BLaER1 (cell line): ENCODE measurements at regions not wholly inside any gene's neighbourhood (a gene's known extent, or its start where the extent isn't known, plus 50 kb on each side); places are given as distances from the start of the nearest gene placed in this dataset.

Experiments
- H3K27ac ChIP-seq: shearing (Covaris generic); formaldehyde crosslinking; 2 replicates; pipeline ENCODE4 v1.8.1; 2022
- H3K27me3 ChIP-seq: shearing (Covaris generic); formaldehyde crosslinking; 2 replicates; pipeline ENCODE4 v1.8.1; 2022
- H3K36me3 ChIP-seq: shearing (Covaris generic); formaldehyde crosslinking; 2 replicates; pipeline ENCODE4 v1.8.1; 2022
- H3K4me1 ChIP-seq: shearing (Covaris generic); formaldehyde crosslinking; 2 replicates; pipeline ENCODE4 v1.8.1; 2022
- H3K4me2 ChIP-seq: shearing (Covaris generic); formaldehyde crosslinking; 2 replicates; pipeline ENCODE4 v1.8.1; 2022
- H3K4me3 ChIP-seq: shearing (Covaris generic); formaldehyde crosslinking; 2 replicates; pipeline ENCODE4 v1.8.1; 2022
- H3K9ac ChIP-seq: shearing (Covaris generic); formaldehyde crosslinking; 2 replicates; pipeline ENCODE4 v1.8.1; 2022
- H3K9me3 ChIP-seq: shearing (Covaris generic); formaldehyde crosslinking; 2 replicates; pipeline ENCODE4 v1.8.1; 2022
- H4K20me1 ChIP-seq: shearing (Covaris generic); formaldehyde crosslinking; 2 replicates; pipeline ENCODE4 v1.8.1; 2022
- Cebpa-rat ChIP-seq: shearing (Covaris generic); IDR thresholded peaks from 2 replicates; pipeline ENCODE4 v1.8.1; 2022

GRCh38 chr1:30627994-30628393 is 95.4 kb downstream of the MATN1 start:
- Histone ChIP-seq H3K4me2 (no peak overlapping the region), H3K4me1 (no peaks in the 10 kb centered on the region), H3K36me3 (no peaks in the 10 kb centered on the region), H3K4me3 (no peak overlapping the region), H3K9me3 (peaks cover 21% of the 10 kb centered on the region), H3K27ac (no peak overlapping the region), H4K20me1 (no peaks in the 10 kb centered on the region), H3K9ac (no peak overlapping the region), H3K27me3 (no peaks in the 10 kb centered on the region)
- no peak for TF ChIP-seq Cebpa-rat

- H3K4me2 ChIP-seq = no peak overlapping the region
- no peaks in the 10 kb centered on the region for H3K4me1 ChIP-seq
- H4K20me1 ChIP-seq = no peaks in the 10 kb centered on the region
- H3K9me3 ChIP-seq = peaks cover 22% of the 10 kb centered on the region
- no peak for TF ChIP-seq Cebpa-rat
- H3K36me3 ChIP-seq = no peaks in the 10 kb centered on the region
- no peak overlapping the region for H3K9ac ChIP-seq
- no peak overlapping the region for H3K27ac ChIP-seq
- no peaks in the 10 kb centered on the region for H3K27me3 ChIP-seq
- H3K4me3 ChIP-seq = no peak overlapping the region
Measured at GRCh38 chr1:30627206-30627605, 96.2 kb downstream of the MATN1 start.

GRCh38 chr1:30623431-30623830 is 100.0 kb downstream of the MATN1 start:
- Histone ChIP-seq H3K36me3 (no peaks in the 10 kb centered on the region), H4K20me1 (no peaks in the 10 kb centered on the region), H3K9me3 (peaks cover 22% of the 10 kb centered on the region), H3K27me3 (no peaks in the 10 kb centered on the region), H3K4me2 (no peak overlapping the region), H3K4me3 (no peak overlapping the region), H3K27ac (no peak overlapping the region), H3K4me1 (no peaks in the 10 kb centered on the region), H3K9ac (no peak overlapping the region)
- no peak for TF ChIP-seq Cebpa-rat

GRCh38 chr1:30619619-30620018 is 103.8 kb downstream of the MATN1 start:
- H3K4me1 ChIP-seq = no peaks in the 10 kb centered on the region
- H3K9me3 ChIP-seq = peaks cover 9% of the 10 kb centered on the region
- H3K36me3 ChIP-seq = no peaks in the 10 kb centered on the region
- no peak overlapping the region for H3K4me2 ChIP-seq
- H3K27me3 ChIP-seq = no peaks in the 10 kb centered on the region
- no peak overlapping the region for H3K9ac ChIP-seq
- no peak overlapping the region for H3K4me3 ChIP-seq
- H4K20me1 ChIP-seq = no peaks in the 10 kb centered on the region
- H3K27ac ChIP-seq = no peak overlapping the region
- TF ChIP-seq Cebpa-rat = no peak

- Histone ChIP-seq H4K20me1 (no peaks in the 10 kb centered on the region), H3K9ac (no peak overlapping the region), H3K9me3 (peaks cover 5% of the 10 kb centered on the region), H3K4me3 (no peak overlapping the region), H3K4me1 (no peaks in the 10 kb centered on the region), H3K27ac (no peak overlapping the region), H3K27me3 (no peaks in the 10 kb centered on the region), H3K36me3 (no peaks in the 10 kb centered on the region), H3K4me2 (no peak overlapping the region)
- no peak for TF ChIP-seq Cebpa-rat
Measured at GRCh38 chr1:30618335-30618747, 105.0 kb downstream of the MATN1 start.

GRCh38 chr1:30616759-30617158 is 106.6 kb downstream of the MATN1 start:
- Histone ChIP-seq H3K4me2 (no peak overlapping the region), H3K4me3 (no peak overlapping the region), H3K9ac (no peak overlapping the region), H3K9me3 (no peaks in the 10 kb centered on the region), H3K36me3 (no peaks in the 10 kb centered on the region), H3K27ac (no peak overlapping the region), H3K4me1 (no peaks in the 10 kb centered on the region), H4K20me1 (no peaks in the 10 kb centered on the region), H3K27me3 (no peaks in the 10 kb centered on the region)
- no peak for TF ChIP-seq Cebpa-rat

- Histone ChIP-seq H3K36me3 (no peaks in the 10 kb centered on the region), H3K4me2 (no peak overlapping the region), H4K20me1 (no peaks in the 10 kb centered on the region), H3K27me3 (no peaks in the 10 kb centered on the region), H3K4me1 (no peaks in the 10 kb centered on the region), H3K4me3 (no peak overlapping the region), H3K27ac (no peak overlapping the region), H3K9me3 (no peaks in the 10 kb centered on the region), H3K9ac (no peak overlapping the region)
- no peak for TF ChIP-seq Cebpa-rat
Measured at GRCh38 chr1:30615816-30616590, 107.4 kb downstream of the MATN1 start.

GRCh38 chr1:30615076-30615795 is 108.1 kb downstream of the MATN1 start:
- no peaks in the 10 kb centered on the region for H3K27me3 ChIP-seq
- no peak overlapping the region for H3K9ac ChIP-seq
- H4K20me1 ChIP-seq = no peaks in the 10 kb centered on the region
- no peaks in the 10 kb centered on the region for H3K36me3 ChIP-seq
- no peak for TF ChIP-seq Cebpa-rat
- H3K4me3 ChIP-seq = no peak overlapping the region
- H3K9me3 ChIP-seq = no peaks in the 10 kb centered on the region
- no peak overlapping the region for H3K4me2 ChIP-seq
- no peaks in the 10 kb centered on the region for H3K4me1 ChIP-seq
- no peak overlapping the region for H3K27ac ChIP-seq

- no peaks in the 10 kb centered on the region for H3K36me3 ChIP-seq
- H4K20me1 ChIP-seq = no peaks in the 10 kb centered on the region
- H3K27ac ChIP-seq = no peak overlapping the region
- no peak overlapping the region for H3K4me3 ChIP-seq
- no peaks in the 10 kb centered on the region for H3K4me1 ChIP-seq
- H3K9me3 ChIP-seq = no peaks in the 10 kb centered on the region
- TF ChIP-seq Cebpa-rat = no peak
- H3K27me3 ChIP-seq = no peaks in the 10 kb centered on the region
- H3K9ac ChIP-seq = no peak overlapping the region
- no peak overlapping the region for H3K4me2 ChIP-seq
Measured at GRCh38 chr1:30613188-30613587, 110.2 kb downstream of the MATN1 start.

- no peak overlapping the region for H3K27ac ChIP-seq
- H3K4me3 ChIP-seq = no peak overlapping the region
- no peaks in the 10 kb centered on the region for H4K20me1 ChIP-seq
- no peak overlapping the region for H3K9ac ChIP-seq
- no peak for TF ChIP-seq Cebpa-rat
- H3K27me3 ChIP-seq = no peaks in the 10 kb centered on the region
- H3K4me2 ChIP-seq = no peak overlapping the region
- no peaks in the 10 kb centered on the region for H3K9me3 ChIP-seq
- H3K4me1 ChIP-seq = no peaks in the 10 kb centered on the region
- H3K36me3 ChIP-seq = no peaks in the 10 kb centered on the region
Measured at GRCh38 chr1:30612536-30613065, 110.8 kb downstream of the MATN1 start.
